PC-9 (cell line): ENCODE measurements at regions not wholly inside any gene's neighbourhood (a gene's known extent, or its start where the extent isn't known, plus 50 kb on each side); places are given as distances from the start of the nearest gene placed in this dataset.
A peak's percentile ranks its signal among the peaks of the same experiment; 100 is the strongest.
"Not testable (repeated sequence)": the region's sequence is repeated elsewhere in the genome, so short reads cannot be mapped to it uniquely, and the experiment has no call there.

Experiments
- BruUV-seq: library from RNA; stranded (reverse); fragments of 400-500 nt; replicated peaks from 2 replicates; lab custom pipeline; 2021; lab: Mats Ljungman, UMichigan
- CTCF ChIA-PET: fragments of 300-600 bp; sonication (Branson Sonifier 250); formaldehyde crosslinking; loops from one replicate; lab custom pipeline; 2022; ENCODE audit warnings: antibody characterized with exemption; lab: Charles Lee
- POLR2A ChIA-PET: fragments of 300-600 bp; sonication (Branson Sonifier 250); formaldehyde crosslinking; loops from one replicate; lab custom pipeline; 2022; ENCODE audit warnings: antibody characterized with exemption; ENCODE audit not compliant: unreplicated experiment; lab: Charles Lee
- DNase-seq, 2 experiments: peaks; one replicate each; pipeline versions ENCODE4 v3.0.0 to v3.0.0-alpha.2; 2015 to 2022; ENCODE audit warnings: mixed read lengths in 1 of 2
- H2AFZ ChIP-seq: fragments of 200-600 bp; sonication (generic); 2 replicates; pipeline ENCODE4 v1.8.1; 2017; ENCODE audit warnings: antibody characterized with exemption
- H3F3A ChIP-seq: fragments of 200-600 bp; sonication (generic); 2 replicates; pipeline ENCODE4 v1.8.1; 2017; ENCODE audit warnings: antibody characterized with exemption, mild to moderate bottlenecking, low read depth; ENCODE audit not compliant: insufficient read depth
- H3K27ac ChIP-seq: fragments of 200-600 bp; sonication (generic); 2 replicates; pipeline ENCODE4 v1.6.1; 2016; ENCODE audit warnings: mixed run types
- H3K27me3 ChIP-seq: fragments of 200-600 bp; sonication (generic); 2 replicates; pipeline ENCODE4 v1.6.1; 2016; ENCODE audit warnings: low read depth, mixed run types; ENCODE audit not compliant: insufficient read depth
- H3K36me3 ChIP-seq: fragments of 200-600 bp; sonication (generic); 2 replicates; pipeline ENCODE4 v1.6.1; 2016; ENCODE audit warnings: low read depth, mixed run types
- H3K4me1 ChIP-seq: fragments of 200-600 bp; sonication (generic); replicated peaks from 2 replicates; pipeline ENCODE4 v1.6.1; 2016; ENCODE audit warnings: mixed run types; ENCODE audit not compliant: insufficient read depth
- H3K4me2 ChIP-seq: fragments of 200-600 bp; sonication (generic); 2 replicates; pipeline ENCODE4 v1.6.1; 2017; ENCODE audit warnings: mixed run types
- H3K4me3 ChIP-seq: fragments of 200-600 bp; sonication (generic); 2 replicates; pipeline ENCODE4 v1.6.1; 2016; ENCODE audit warnings: mixed run types
- H3K79me2 ChIP-seq: fragments of 200-600 bp; sonication (generic); 2 replicates; pipeline ENCODE4 v1.6.1; 2017; ENCODE audit warnings: low read depth, mixed run types
- H3K9me2 ChIP-seq: fragments of 200-600 bp; sonication (generic); 2 replicates; pipeline ENCODE4 v1.8.1; 2017; ENCODE audit warnings: mild to moderate bottlenecking; ENCODE audit not compliant: insufficient read depth
- H3K9me3 ChIP-seq: fragments of 200-600 bp; sonication (generic); 2 replicates; pipeline ENCODE4 v1.8.1; 2016; ENCODE audit warnings: low read depth; ENCODE audit not compliant: insufficient read depth
- H4K20me1 ChIP-seq: fragments of 200-600 bp; sonication (generic); 2 replicates; pipeline ENCODE4 v1.8.1; 2017; ENCODE audit not compliant: insufficient read depth
- CTCF ChIP-seq: fragments of 200-600 bp; sonication (generic); conservative IDR thresholded peaks from 2 replicates; pipeline ENCODE4 v1.6.1; 2017; ENCODE audit warnings: mixed run types, antibody characterized with exemption, mild to moderate bottlenecking, moderate library complexity
- EZH2 ChIP-seq: fragments of 200-600 bp; sonication (generic); IDR thresholded peaks from 2 replicates; pipeline ENCODE4 v1.8.0; 2017; ENCODE audit warnings: antibody characterized with exemption, low read depth
- intact Hi-C: fragments of 100-400 bp; cut with micrococcal nuclease; formaldehyde crosslinking; loops from one replicate; pipeline ENCODE4 v1.10.0; 2022; ENCODE audit not compliant: unreplicated experiment

- peaks cover 13% of the 10 kb centered on the region for H3K4me1 ChIP-seq
- H4K20me1 ChIP-seq: no peaks in the 10 kb centered on the region
- no peak overlapping the region for H3K27ac ChIP-seq
- H3K4me2 ChIP-seq: no peak overlapping the region
- H3K4me3 ChIP-seq: no peak overlapping the region
- H2AFZ ChIP-seq: no peak overlapping the region
- CTCF ChIA-PET: no interaction called here
- BruUV-seq: no TSS peak
- DNase-seq: no peak
- TF ChIP-seq EZH2 (no peak), CTCF (no peak)
- intact Hi-C loops: no loop called here
- H3K9me2 ChIP-seq: no peaks in the 10 kb centered on the region
- H3K36me3 ChIP-seq: no peaks in the 10 kb centered on the region
- H3K9me3 ChIP-seq: no peaks in the 10 kb centered on the region
- POLR2A ChIA-PET: no interaction called here
- no peaks in the 10 kb centered on the region for H3K79me2 ChIP-seq
- no peaks in the 10 kb centered on the region for H3K27me3 ChIP-seq
- peaks cover 5% of the 10 kb centered on the region; the same call in 1 of the 2 replicates for H3F3A ChIP-seq
Measured at GRCh38 chr9:110013064-110013463, 194.9 kb downstream of the C9orf152 start.

- POLR2A ChIA-PET: interaction anchor here (0.5 to 0.7 kb wide), 3 partner anchors 16 to 244 kb away, joined by 3 to 9 read pairs (median 6); partner anchors contain the start of gene TXN
- Histone ChIP-seq H3F3A (peaks cover 5% of the 10 kb centered on the region; the same call in 1 of the 2 replicates), H3K79me2 (no peaks in the 10 kb centered on the region), H3K27ac (peak overlapping the region; percentile 59), H4K20me1 (no peaks in the 10 kb centered on the region), H3K4me2 (no peak overlapping the region), H2AFZ (no peak overlapping the region), H3K4me1 (peaks cover 12% of the 10 kb centered on the region), H3K9me3 (no peaks in the 10 kb centered on the region), H3K36me3 (no peaks in the 10 kb centered on the region), H3K9me2 (no peaks in the 10 kb centered on the region), H3K4me3 (no peak overlapping the region), H3K27me3 (no peaks in the 10 kb centered on the region)
- peak; percentile 60 to 71 for DNase-seq
- intact Hi-C loops: loop anchor here (1.0 kb wide), 1 partner anchor 14 kb away; no protein-coding TSS in a partner anchor
- CTCF ChIA-PET: no interaction called here
- TF ChIP-seq EZH2: no peak
- TF ChIP-seq CTCF: no peak
- no TSS peak for BruUV-seq
Measured at GRCh38 chr9:110015759-110016158, 192.2 kb downstream of the C9orf152 start.

- POLR2A ChIA-PET: interaction anchor here (0.8 kb wide), 1 partner anchor 60 kb away, joined by 5 read pairs; no protein-coding TSS in a partner anchor
- BruUV-seq: no TSS peak
- Histone ChIP-seq H3K9me2 (no peaks in the 10 kb centered on the region), H3K9me3 (no peaks in the 10 kb centered on the region), H3K4me3 (no peak overlapping the region), H3K27me3 (no peaks in the 10 kb centered on the region), H3K4me1 (peaks cover 12% of the 10 kb centered on the region), H3K4me2 (no peak overlapping the region), H4K20me1 (no peaks in the 10 kb centered on the region), H3K36me3 (no peaks in the 10 kb centered on the region), H3K79me2 (no peaks in the 10 kb centered on the region), H3F3A (peaks cover 5% of the 10 kb centered on the region; the same call in 1 of the 2 replicates), H3K27ac (peak overlapping the region; percentile 59), H2AFZ (no peak overlapping the region)
- CTCF ChIA-PET: no interaction called here
- TF ChIP-seq EZH2 (no peak), CTCF (no peak)
- DNase-seq: no peak
- intact Hi-C loops: loop anchor here (1.0 kb wide), 1 partner anchor 13 kb away; no protein-coding TSS in a partner anchor
Measured at GRCh38 chr9:110016340-110016739, 191.6 kb downstream of the C9orf152 start.

GRCh38 chr9:110020216-110020615 is 187.7 kb downstream of the C9orf152 start:
- H4K20me1 ChIP-seq, BruUV-seq, H3K36me3 ChIP-seq, H3K9me2 ChIP-seq, DNase-seq, H3F3A ChIP-seq, H3K27me3 ChIP-seq, H3K79me2 ChIP-seq, H3K27ac ChIP-seq, H3K4me3 ChIP-seq, intact Hi-C loops, CTCF ChIA-PET, POLR2A ChIA-PET, H3K4me2 ChIP-seq, H3K9me3 ChIP-seq, H2AFZ ChIP-seq: not testable (repeated sequence)
- H3K4me1 ChIP-seq: peaks cover 10% of the 10 kb centered on the region
